CD4-positive, alpha-beta T cell treated with Interleukin-4 for 4 hours (primary cell): ENCODE measurements at regions not wholly inside any gene's neighbourhood (a gene's known extent, or its start where the extent isn't known, plus 50 kb on each side); places are given as distances from the start of the nearest gene placed in this dataset.

ENCODE experiments used
- DNase-seq: peaks from one replicate; pipeline ENCODE4 v3.0.0-alpha.2; 2020

DNA sequence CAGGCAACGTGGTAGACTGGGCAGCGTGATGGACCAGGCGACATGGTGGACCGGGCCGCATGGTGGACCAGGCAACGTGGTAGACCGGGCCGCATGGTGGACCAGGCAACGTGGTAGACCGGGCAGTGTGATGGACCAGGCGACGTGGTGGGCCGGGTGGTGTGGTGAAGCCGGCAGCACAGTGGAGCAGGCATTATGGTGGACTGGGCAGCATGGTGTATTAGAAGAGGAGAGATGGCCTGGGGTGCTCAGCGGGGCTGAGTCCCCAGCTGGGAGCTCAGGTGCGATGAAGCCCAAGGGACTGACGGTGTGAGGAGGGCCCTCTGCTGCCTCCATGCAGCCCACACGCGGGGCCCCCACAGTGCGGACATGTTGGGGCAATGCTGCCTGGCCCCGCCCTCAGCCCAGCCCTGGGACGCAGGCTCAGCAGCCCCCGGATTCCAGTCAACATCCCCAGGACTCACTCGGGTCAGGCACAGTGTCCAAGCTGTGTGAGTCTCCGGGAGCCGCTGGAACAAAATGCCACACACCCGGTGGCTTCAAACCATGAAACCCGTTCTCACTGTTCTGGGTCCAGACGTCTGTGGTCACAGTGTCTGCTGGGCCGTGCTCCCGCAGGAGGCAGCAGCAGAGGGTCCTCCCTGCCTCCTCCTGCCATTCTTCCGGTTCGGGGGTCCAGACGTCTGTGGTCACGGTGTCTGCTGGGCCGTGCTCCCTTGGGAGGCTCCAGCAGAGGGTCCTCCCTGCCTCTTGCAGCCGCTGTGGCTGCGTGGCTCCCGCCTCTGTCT, 1084.9 kb downstream of the BRD1 start:
- no peak for DNase-seq

DNA sequence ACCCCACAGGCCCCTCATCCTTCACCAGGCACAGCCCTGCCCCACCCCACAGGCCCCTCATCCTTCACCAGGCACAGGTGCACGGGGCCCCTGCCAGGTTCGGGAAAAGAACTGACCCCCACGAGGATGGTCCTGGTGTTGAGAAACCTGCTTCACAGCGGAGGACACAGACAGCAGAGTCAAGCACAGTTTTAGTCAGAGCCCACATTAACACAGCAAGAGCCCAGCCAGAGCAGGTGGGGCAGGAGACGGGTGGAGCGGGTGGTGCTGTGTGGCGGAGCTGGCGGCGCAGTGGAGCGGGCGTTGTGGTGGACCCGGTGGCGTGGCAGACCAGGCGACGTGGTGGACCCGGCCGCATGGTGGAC, 1085.5 kb downstream of the BRD1 start:
- no peak for DNase-seq

DNA sequence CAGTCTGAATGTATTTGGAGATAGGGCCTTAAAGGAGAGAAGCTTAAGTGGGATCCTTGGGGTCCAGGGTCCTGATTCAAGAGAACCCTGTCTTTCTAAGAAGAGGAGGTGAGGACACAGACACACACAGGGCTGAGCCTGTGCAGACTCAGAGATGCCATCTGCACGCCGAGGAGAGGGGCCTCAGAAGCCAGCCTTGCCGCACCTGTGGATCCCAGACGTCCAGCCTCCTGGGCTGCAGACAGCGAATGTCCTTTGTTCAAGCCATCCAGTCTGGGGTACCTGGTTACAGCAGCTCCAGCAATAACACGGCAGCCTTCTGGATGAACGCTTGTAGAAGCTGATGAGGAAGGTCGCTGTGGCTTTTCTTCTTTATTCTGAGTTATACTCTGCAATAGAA, 1086.1 kb downstream of the BRD1 start:
- DNase-seq = no peak

DNA sequence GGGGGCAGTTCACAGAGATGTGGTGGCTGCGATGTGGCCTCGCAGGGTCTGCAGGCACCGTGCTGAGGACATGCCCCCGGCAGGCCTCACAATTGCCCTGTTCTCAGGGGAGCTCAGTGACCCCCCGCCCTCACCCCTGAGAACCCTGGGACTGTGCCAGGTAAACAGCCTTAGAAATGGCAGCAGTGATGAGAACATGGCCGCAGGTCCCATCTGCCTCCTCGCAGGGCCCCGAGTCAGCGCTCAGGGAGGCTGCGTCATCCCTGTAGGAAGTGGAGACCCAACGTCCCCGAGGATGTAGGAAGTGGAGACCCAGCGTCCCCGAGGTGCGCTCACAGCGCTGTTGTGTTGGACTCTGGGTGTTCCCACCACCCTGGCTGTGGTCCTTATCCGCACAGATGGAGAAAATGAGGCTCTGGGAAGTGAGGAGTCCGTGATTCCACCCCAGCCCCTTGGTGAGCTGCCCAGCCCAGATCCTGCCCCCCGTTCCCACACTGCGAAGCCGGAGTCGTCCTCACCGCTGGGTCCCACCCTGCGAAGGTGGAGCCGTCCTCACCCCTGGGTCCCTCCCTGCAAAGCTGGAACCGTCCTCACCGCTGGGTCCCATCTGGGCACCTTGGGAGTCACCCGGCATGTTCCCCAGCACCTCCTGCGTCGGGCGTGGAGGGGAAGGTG, 1086.8 kb downstream of the BRD1 start:
- no peak for DNase-seq

DNA sequence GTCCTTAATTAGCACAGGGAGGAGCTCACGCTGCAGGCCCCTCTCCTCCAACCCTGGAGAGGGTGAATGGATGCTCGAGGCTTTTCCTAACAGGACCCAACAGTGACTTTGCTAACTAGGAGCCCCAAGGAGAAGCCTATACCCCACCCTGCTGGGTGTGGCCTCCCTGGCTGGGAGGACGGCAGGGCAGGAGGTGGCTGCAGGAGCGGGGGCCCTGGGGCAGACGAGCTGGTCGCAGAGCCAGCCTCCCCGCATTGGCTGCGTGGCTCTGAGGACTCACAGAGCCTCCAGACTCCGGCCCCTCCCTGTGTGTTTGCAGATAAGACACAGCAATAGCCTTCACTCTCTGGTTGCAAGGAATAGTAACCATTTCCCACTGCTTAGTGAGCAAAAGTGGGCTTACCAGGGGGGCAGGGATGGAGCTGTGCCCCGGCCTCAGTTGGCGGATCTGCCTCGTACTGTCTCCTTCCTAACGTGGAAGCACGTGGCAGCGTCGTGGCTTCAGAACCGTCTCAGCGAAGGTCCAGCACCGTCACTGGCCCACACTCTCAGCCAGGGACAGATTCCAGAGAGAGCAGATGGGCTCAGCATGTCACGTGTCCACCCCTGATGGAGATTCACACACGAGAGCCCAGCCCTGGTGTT, 1087.5 kb downstream of the BRD1 start:
- no peak for DNase-seq

DNA sequence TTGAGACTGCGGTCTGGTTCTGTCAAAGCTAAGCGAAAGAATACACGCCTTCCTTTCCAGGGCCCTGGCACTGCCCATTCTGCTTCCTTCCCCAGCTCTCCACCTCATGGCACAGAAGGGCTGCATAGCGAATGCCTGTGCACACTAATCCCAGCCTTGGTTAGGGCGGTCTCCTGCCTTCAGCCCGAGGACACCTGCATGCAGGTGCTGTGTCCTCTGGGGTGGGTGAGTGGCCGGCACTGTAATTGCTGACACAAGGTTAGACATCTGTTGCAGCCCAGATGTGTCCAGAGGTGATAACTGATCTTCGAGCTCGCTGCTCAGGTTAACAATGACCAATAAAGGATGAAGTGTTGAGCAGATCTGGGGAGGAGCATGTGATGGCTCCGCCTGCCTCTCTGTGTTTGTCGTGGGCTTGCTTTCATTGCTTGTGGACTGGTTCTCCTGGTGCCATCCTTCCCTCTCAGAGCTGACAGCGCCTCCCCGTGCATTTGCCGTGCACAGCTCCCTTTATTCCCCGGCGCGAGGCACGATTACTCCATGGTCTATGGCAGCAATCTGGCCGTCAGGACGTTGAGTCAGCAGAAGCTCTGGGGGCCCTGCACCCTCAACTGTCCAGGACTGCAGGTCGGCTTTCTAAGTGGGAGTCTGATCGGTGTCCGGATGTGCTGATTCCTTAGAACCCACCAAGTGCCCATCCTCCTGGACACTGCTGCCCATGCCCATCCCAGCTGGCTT, 1088.2 kb downstream of the BRD1 start:
- no peak for DNase-seq

DNA sequence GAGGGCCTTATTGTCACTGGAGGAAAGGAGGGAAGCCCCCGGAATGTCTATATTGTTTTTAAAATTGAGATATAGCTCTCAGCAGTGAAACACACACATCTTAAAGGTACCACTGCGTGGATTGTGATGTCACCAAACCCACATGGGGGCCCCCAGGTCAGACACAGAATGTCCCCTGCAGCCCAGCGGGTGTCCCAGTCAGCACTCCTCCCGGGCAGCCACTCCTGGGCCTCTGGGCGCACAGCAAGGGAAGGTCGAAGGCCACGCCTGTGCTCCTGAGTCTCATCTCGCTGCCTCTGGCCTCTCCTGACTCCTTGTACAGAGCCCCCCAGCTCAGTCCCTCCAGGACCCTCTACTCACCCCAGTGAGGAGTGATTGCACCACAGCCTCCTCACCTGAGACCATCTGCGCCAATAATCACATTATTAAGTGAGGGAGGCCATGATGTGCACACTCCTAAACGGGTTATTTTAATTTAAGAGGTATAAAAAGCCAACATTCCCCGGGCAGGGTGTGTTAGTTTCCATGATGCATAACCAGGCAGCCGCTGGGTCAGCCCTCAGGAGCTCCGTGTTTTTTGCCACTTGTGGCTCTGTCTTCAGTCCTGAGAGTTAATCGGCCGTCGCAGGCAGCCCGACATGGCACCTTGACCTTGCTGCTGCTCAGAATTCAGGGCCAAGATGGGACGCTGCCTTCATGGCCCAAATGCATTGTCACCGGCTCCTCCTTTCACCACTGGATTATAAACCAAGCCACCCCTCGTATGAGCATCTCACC, 1089.3 kb downstream of the BRD1 start:
- no peak for DNase-seq

DNA sequence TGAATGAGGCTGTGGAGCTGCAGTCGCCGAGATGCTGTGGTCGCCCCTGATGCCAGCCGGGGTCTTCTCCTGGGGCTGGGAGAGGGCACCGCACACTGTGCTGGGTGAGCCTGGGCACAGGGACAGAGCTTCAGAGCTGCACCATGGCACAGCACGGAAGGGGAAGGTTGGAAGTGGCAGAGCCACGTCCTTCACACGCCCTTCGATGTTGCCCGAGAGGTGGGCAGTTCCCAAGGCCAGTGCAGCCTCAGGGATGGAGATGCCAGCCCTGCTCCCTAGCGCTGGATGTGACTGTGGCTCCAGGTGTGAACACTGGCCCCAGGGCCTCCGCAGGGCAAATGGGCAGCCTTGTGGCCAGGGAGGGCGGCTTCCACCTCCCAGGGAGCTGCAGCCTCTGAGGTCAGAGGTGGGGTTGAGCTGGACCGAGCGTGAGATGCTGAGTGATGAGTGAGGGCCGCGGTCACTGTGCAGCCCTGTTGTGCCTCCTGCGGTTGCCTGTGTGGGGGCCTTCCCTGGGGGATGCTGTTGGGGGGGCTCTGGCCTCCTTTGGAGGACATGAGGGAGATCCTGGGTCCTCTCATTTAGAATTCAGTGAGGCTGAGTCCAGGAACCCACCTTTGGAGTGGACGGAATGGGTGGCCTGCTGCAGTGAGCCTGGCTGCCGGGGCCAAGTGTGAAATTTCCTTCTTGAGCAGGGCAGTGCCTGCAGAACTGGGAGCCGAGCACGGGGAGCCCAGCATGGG, 1090.0 kb downstream of the BRD1 start:
- DNase-seq = no peak

DNA sequence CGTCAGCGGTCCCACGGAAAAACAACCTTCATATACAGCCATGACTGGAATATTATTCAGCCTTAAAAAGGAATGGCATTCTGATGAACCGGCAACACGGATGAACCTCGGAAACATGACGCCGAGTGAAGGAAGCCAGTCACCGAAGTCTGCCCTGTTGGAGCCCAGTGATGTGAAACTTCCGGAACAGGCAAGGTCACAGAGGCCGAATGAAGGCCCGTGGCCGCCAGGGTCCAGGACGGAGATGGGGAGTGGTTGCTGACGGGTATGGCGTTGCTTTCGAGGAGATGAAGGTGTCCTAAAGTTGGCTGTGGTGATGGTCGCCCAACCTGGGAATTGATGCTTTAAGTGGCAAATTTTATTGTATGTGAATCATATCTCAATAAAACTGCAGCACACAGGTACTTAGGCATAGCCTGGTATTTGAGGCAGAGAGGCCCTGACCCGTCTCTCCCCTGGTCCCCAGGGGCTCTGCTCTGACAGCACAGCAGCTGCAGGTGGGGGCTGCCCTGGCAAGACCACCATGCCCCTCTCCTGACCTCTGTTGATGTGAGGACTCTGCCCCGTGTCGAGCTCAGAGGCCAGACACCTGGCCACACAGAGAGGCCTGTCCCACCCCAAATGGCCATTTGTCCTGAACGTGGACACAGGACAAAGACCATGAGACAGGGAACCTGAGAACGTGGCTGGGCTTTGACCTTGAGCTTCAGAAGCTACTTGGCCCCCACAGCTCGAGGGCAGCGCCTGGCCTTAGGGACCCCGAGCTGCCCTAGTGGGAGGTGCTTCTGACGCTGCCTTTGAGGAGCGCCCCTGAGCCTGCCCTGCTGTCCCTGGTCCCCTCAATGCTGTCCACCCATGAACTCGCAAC, 1090.8 kb downstream of the BRD1 start:
- DNase-seq = no peak

DNA sequence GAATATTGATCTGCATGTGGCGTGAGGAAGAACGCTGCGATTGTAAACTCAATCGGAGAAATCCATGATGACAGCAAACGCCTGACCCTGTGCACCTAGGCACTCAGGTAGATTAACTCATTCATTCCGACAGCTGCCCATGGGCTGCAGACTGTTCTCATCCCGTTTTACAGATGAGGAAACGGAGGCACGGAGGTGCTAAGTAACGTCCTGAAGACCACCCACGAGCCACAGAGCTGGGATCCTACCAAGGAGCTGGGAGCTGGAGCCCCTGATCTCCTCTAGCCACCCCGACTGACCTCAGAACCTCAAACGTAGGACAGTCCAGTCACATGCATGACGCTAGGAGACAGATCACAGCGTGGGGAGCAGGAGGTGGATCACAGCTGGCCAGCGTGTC, 1092.7 kb downstream of the BRD1 start:
- no peak for DNase-seq

DNA sequence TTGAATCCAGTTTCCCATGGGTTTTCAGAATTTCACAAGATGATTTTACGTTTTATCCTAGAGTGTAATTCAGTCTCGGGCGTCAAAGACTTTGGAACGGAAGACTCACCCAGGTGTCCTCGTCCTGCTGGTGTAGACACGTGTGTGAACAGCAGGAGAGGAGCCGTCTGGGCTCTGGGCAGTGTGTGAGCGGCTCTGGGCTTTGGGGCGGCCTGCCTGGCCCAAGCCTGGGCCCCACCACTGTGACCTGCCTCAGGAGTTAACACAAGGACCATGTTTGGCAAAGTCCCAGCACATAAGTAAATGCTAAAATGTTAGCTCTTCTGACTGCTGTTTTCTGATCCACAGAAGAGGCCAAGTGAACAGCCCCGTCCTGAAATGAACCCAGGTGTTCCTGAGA, 1093.3 kb downstream of the BRD1 start:
- no peak for DNase-seq

DNA sequence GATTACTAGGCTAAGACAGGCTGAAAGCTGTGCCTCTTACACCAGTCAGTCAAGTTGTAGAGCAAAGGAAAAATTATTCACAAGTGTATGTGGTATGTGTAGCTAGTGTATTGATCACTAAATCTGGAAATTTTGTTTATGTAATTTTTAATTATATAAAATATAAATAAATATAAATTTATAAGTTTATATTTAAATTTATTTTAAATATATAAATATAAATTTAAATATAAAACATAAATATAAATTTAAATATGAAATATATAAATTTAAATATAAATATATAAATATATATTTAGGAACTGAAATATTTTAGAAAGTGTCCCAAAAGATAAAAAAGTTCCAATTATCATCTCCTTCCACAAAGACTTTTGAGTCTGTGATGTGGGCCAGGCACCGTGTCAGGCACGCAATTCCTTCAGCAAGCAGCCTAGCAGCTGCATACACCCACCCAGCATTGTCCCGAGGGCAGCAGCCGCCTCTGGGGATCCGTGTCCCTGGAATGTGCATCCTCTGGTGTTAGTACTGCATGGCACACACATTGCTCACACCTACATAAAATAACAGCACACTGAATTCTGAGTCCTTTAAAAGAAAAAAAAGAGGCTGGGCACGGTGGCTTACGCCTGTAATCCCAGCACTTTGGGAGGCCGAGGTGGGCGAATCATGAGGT, 1098.0 kb downstream of the BRD1 start:
- DNase-seq = no peak

DNA sequence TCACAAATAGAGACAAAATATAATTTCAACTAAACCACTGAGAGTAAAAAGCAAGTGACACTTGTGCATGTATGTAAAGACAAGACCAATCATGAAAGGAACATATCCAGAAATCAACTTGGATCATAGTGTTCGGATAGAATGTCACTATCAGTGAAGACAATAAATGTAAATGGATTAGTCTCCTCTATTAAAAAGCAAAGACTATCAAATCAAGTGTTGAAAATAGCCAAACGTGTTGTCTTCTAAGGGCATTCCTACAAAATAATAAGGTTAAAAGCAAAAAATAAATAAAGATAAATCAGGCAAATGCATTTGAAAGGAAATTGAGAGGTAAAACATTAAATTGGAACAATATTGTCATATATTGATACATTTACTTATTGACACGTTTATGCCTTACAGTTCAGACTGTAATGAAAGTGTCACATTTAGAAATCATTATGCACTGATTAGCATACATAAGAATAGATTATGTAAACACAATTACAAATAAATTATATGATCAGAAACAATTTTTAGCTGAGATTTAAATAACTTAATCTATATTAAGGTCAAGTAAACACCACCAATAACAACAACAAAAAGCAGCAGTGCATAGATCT, 1100.1 kb downstream of the BRD1 start:
- DNase-seq = no peak

DNA sequence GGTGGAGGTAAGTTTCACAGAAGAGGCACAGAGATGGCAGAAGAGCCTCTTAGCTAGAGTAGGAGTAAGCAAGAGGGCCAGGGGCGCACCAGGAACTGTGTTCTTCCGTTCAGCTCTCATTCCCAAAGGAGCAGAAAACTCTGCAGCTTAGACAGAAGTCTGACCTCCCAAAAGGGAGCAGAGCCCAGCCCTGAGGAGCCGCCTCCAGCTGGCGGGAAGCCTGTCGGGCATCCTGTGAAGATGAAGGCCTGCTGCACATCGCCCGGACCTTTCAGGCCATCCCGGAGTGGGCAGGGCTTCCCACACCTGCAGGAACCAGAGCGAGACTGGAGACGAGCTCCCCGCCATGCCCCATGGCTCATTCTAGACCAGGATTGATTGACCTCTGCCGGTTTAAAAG, 1102.8 kb downstream of the BRD1 start:
- DNase-seq = no peak

DNA sequence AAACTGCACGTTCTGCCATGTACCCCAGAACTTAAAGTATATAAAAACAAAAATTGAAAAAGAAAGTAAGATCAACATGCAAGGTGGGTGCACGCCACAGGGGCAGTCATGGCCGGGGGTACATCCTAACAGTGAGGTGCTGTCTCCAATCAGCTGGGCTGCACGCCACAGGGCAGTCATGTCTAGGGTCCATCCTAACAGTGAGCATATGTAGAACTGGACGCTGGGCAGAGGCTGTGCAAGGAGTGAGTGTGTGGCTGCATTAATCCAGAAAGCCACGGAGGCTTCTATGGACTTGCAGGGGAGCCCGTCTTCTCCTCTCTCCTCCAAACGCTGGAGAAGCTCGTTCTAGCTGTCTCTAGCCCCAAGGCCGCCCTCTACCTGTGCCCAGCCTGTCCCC, 1105.0 kb downstream of the BRD1 start:
- DNase-seq = no peak

DNA sequence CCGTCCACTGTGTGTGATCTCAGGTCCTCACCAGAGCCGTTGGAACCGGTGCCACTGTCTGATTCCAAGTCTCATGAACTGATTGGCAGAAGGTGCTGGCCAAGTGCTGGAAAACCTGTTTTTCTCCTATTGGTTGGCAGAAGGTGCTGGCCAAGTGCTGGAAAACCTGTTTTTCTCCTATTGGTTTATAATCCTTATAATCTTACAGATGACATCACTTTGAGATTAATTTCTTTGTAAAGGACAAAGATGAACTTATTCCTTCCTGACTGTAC, 1106.3 kb downstream of the BRD1 start:
- DNase-seq = no peak

DNA sequence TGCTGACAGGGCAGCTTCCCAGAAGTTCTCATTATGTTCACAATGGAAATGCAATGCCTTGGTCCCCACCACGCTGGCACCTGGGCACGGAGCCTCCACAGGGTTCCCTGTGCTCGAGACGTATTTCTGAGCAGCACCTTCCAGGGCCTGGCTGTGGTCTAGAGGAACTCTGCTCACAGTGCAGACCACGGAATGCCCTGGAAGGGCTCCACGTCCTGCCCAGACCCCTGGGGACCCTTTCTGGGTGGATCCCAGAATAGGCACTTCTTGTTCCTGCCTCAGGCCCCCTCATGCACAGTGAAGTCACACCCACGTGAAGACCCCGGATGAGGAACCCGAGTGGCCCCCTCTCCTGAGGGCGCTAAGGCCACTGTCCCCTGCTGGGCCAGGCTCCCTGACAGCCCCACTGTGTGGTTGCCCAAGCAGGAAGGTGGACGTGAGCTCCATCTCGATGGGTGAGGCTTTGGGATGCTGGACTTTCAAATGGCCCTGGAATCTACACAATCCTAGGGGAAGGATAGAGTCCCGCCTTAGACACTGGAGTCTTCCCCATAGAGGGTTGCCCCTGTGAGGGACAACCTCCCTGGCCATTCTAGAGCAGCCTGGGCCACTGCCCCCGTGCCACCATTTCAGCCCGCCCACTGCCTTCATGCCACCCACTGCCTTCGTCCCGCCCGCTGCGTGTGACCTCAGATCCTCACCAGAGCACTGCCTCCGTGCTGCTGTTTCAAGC, 1106.8 kb downstream of the BRD1 start:
- DNase-seq = no peak

DNA sequence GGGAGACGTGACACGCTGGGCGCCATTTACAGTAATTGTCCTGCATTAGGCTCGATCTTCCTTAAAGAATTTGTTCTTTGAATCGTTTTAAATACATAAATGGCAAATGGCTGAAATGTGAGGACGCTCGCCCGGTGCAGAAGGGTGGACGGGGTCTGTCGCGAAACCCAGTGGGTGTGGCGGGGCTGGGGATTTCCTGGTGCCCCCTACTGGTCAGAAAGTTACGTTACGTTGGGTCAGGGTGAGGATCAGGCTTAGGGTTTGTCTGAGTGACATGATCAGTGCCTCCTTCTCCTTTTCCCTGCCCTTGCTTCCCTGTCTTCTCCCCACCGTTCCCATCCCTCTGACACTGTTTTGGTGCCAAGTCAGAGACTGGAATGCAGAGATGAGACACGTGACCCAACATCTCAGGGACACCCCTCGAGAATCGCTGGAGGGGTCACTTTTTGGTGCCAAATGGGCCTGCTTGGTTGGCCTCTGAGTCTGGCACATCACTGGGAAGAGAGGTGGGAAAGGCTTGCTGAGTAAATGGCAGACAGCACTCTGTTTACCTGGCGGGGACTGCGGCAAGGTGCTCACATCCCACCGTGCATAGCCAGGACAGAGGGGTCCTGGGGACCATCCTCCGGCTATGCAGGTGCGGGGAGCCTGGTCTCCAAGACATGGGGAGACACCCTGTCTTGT, 1107.6 kb downstream of the BRD1 start:
- no peak for DNase-seq
